ENCODE measurements at regions not wholly inside any gene's neighbourhood (a gene's known extent, or its start where the extent isn't known, plus 50 kb on each side); places are given as distances from the start of the nearest gene placed in this dataset.

DNA sequence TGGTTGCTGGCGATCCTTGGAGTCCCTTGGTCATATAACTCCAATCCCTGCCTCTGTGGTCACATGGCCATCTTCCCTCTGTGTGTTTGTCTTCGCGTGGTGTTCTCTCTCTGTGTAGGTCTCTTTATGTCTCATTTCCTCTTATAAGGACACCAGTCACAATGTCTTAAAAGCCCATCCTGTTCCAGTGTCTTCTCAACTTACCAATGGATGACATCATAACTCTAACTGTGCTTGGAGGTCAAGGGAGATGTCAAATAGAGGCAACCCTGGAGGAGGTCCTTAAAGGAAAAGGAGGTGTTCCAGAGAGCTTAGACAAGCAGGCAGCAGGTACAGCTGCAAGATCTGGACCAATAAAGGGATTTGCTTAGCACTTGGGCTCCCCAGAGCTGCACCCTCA, 143.0 kb downstream of the BUB3 start:
- TF ChIP-seq ZNF772 (CRISPR knock-in tag; IDR thresholded peaks at IDR 0.05) (no peak), ZNF629 (CRISPR knock-in tag; conservative IDR thresholded peaks at IDR 0.05) (no peak), ZFP1 (CRISPR knock-in tag; IDR thresholded peaks at IDR 0.05) (no peak), EP300 (IDR thresholded peaks at IDR 0.05; ENCODE audit: low read depth in 2 of 2, low read length in 2 of 2) (no peak), EP300 (CRISPR knock-in tag; IDR thresholded peaks at IDR 0.05; ENCODE audit: borderline replicate concordance) (no peak), RELA (CRISPR knock-in tag; IDR thresholded peaks at IDR 0.05) (no peak), MYC (CRISPR knock-in tag; IDR thresholded peaks at IDR 0.05; ENCODE audit: borderline replicate concordance) (no peak), ARNT (IDR thresholded peaks at IDR 0.05) (no peak), ASH2L (IDR thresholded peaks at IDR 0.05; ENCODE audit: insufficient read length, low read depth, low read length) (no peak), CTCF (CRISPR knock-in tag; IDR thresholded peaks at IDR 0.05) (no peak), RBAK (CRISPR knock-in tag; IDR thresholded peaks at IDR 0.05) (no peak)
- TF ChIP-seq, protein P1, sequence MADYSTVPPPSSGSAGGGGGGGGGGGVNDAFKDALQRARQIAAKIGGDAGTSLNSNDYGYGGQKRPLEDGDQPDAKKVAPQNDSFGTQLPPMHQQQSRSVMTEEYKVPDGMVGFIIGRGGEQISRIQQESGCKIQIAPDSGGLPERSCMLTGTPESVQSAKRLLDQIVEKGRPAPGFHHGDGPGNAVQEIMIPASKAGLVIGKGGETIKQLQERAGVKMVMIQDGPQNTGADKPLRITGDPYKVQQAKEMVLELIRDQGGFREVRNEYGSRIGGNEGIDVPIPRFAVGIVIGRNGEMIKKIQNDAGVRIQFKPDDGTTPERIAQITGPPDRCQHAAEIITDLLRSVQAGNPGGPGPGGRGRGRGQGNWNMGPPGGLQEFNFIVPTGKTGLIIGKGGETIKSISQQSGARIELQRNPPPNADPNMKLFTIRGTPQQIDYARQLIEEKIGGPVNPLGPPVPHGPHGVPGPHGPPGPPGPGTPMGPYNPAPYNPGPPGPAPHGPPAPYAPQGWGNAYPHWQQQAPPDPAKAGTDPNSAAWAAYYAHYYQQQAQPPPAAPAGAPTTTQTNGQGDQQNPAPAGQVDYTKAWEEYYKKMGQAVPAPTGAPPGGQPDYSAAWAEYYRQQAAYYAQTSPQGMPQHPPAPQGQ (CRISPR knock-in tag; IDR thresholded peaks at IDR 0.05; ENCODE audit: borderline replicate concordance), result no peak

Data from HepG2 (cell line).